ENCODE measurements at regions not wholly inside any gene's neighbourhood (a gene's known extent, or its start where the extent isn't known, plus 50 kb on each side); places are given as distances from the start of the nearest gene placed in this dataset.

DNA sequence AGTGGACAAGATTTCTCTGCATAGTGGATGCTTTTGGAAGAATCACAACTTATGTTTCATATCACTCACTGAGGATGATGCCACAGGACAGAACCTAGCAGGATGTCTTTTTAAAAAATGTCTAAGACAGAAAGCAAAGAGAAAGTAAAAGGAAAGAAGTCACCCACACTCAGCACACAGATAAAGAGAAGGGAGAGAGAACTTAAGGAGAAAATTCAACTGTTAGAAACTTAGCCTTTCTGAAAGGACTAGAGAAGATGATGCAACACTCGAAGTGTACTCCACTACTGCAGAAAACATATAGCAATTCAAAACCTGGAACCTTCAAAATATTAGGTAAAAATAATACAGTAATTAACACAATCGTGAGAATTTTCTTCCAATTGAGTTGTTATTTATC lies 52.8 kb upstream of the STK26 start:
- no peak for DNase-seq (ENCODE audit: low read depth)

More for the DNA sequence above, 52.8 kb upstream of the STK26 start:
- no peak overlapping the region for H3K4me3 ChIP-seq (ENCODE audit: low read depth, low read length)
- TF ChIP-seq, protein P1, sequence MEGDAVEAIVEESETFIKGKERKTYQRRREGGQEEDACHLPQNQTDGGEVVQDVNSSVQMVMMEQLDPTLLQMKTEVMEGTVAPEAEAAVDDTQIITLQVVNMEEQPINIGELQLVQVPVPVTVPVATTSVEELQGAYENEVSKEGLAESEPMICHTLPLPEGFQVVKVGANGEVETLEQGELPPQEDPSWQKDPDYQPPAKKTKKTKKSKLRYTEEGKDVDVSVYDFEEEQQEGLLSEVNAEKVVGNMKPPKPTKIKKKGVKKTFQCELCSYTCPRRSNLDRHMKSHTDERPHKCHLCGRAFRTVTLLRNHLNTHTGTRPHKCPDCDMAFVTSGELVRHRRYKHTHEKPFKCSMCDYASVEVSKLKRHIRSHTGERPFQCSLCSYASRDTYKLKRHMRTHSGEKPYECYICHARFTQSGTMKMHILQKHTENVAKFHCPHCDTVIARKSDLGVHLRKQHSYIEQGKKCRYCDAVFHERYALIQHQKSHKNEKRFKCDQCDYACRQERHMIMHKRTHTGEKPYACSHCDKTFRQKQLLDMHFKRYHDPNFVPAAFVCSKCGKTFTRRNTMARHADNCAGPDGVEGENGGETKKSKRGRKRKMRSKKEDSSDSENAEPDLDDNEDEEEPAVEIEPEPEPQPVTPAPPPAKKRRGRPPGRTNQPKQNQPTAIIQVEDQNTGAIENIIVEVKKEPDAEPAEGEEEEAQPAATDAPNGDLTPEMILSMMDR (IDR thresholded peaks at IDR 0.05; ENCODE audit: insufficient read depth, low read depth, low read length, missing control alignments), result no peak

Data from GM12865 (cell line).